Adrenal gland (tissue), 9 donors: ENCODE measurements at regions not wholly inside any gene's neighbourhood (a gene's known extent, or its start where the extent isn't known, plus 50 kb on each side); places are given as distances from the start of the nearest gene placed in this dataset.

Source experiments
- DNase-seq, 7 donors: peaks; one replicate each; pipeline ENCODE4 v3.0.0-alpha.2; 2019 to 2020
- H3K27ac ChIP-seq, 5 donors: fragments of 200-600 bp; sonication (generic) in 4 of 5; 1 replicate in 3 of 5; 2 replicates in 2 of 5; pipeline versions ENCODE4 v1.5.1 to v1.8.0; 2016 to 2020; ENCODE audit warnings: mild to moderate bottlenecking in 1 of 5
- H3K27me3 ChIP-seq: fragments of 200-600 bp; 2 replicates; pipeline ENCODE4 v1.8.0; 2021
- H3K36me3 ChIP-seq, 2 donors: fragments of 200-600 bp; replicated peaks in 1 of 2; 1 replicate in 1 of 2; 2 replicates in 1 of 2; pipeline versions ENCODE4 v1.5.1 to v1.8.0; 2018 to 2022
- H3K4me1 ChIP-seq, 2 donors: fragments of 200-600 bp; replicated peaks in 1 of 2; 1 replicate in 1 of 2; 2 replicates in 1 of 2; pipeline versions ENCODE4 v1.5.1 to v1.8.0; 2018 to 2021
- H3K4me3 ChIP-seq, 4 donors: fragments of 200-600 bp; sonication (generic) in 3 of 4; one replicate each; pipeline ENCODE4 v1.5.1; 2016 to 2018
- H3K9me3 ChIP-seq, 3 donors: fragments of 200-600 bp; sonication (generic) in 1 of 3; replicated peaks in 1 of 3; 1 replicate in 2 of 3; 2 replicates in 1 of 3; pipeline versions ENCODE4 v1.5.1 to v1.8.0; 2016 to 2021
- POLR2A ChIP-seq, 2 donors: fragments of 450-650 bp; IDR thresholded peaks; one replicate each; pipeline ENCODE4 v1.6.1; 2017; ENCODE audit warnings: antibody characterized with exemption in 2 of 2, mild to moderate bottlenecking in 2 of 2, moderate library complexity in 1 of 2
- WGBS, 4 donors: extraction: QIAGEN DNeasy Blood & Tissue Kit in 2 of 4; methylation state at CpG; one replicate each; pipeline versions ENCODE4 v1.1.5 to v1.1.7; 2013 to 2017; 5-methylcytosine and 5-hydroxymethylcytosine counted together
- intact Hi-C, 2 donors: fragments of 100-400 bp; cut with DNase I; formaldehyde crosslinking; loops; one replicate each; pipeline versions ENCODE4 v1.14.1 to v1.15.0; 2022 to 2023
- TF ChIP-seq, protein P1 (sequence below), 6 experiments: fragments of 450-650 bp in 4 of 6; fragments of 200-600 bp in 2 of 6; sonication (generic) in 1 of 6; IDR thresholded peaks; 1 replicate in 5 of 6; 2 replicates in 1 of 6; pipeline versions ENCODE4 v1.5.1 to v1.8.0; 2016 to 2021; ENCODE audit warnings: antibody characterized with exemption in 6 of 6, mild to moderate bottlenecking in 2 of 6, moderate library complexity in 1 of 6
- donor health status: healthy with polysubstance abuse.
- donor health status: Bipolar disorder and iron deficiency.
- donor health status: DM: yes; HTN: yes; CAD: no.
- donor health status: DM: no; HTN: no; CAD: no.
- donor health status: DM: no; HTN: no; CAD: no.

DNA sequence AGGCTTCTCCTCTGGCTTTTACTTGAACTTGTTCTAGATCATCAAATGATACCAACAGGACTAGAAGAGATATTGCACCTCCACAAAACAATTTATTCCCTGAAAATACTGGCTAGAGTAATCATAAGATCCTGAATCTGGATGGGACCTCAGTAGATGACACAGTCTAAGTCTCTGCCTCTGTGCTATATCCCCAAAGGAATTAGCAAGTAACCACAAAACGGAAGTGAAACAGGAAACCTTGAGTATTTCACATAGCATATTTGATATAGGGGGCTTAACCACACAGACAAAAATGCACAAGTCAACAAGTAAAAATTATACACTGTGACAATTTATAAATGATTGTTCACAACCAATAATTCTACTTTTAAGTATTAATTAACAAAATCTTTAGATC lies 456.9 kb upstream of the TNP1 start:
- intact Hi-C loops, result no loop called here
- no peaks in the 10 kb centered on the region for H3K4me1 ChIP-seq
- 54 to 75% (median 63%) methylated on average over 1 of the region's 1 CpG for WGBS, 4 donors
- H3K27ac ChIP-seq, result no peak overlapping the region
- H3K27me3 ChIP-seq, result no peaks in the 10 kb centered on the region
- H3K4me3 ChIP-seq, result no peak overlapping the region
- H3K9me3 ChIP-seq, result no peaks in the 10 kb centered on the region
- no peaks in the 10 kb centered on the region for H3K36me3 ChIP-seq
- no peak for DNase-seq
- TF ChIP-seq, protein P1, sequence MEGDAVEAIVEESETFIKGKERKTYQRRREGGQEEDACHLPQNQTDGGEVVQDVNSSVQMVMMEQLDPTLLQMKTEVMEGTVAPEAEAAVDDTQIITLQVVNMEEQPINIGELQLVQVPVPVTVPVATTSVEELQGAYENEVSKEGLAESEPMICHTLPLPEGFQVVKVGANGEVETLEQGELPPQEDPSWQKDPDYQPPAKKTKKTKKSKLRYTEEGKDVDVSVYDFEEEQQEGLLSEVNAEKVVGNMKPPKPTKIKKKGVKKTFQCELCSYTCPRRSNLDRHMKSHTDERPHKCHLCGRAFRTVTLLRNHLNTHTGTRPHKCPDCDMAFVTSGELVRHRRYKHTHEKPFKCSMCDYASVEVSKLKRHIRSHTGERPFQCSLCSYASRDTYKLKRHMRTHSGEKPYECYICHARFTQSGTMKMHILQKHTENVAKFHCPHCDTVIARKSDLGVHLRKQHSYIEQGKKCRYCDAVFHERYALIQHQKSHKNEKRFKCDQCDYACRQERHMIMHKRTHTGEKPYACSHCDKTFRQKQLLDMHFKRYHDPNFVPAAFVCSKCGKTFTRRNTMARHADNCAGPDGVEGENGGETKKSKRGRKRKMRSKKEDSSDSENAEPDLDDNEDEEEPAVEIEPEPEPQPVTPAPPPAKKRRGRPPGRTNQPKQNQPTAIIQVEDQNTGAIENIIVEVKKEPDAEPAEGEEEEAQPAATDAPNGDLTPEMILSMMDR (IDR thresholded peaks at IDR 0.05), result no peak
- TF ChIP-seq POLR2A (IDR thresholded peaks at IDR 0.05), result no peak

DNA sequence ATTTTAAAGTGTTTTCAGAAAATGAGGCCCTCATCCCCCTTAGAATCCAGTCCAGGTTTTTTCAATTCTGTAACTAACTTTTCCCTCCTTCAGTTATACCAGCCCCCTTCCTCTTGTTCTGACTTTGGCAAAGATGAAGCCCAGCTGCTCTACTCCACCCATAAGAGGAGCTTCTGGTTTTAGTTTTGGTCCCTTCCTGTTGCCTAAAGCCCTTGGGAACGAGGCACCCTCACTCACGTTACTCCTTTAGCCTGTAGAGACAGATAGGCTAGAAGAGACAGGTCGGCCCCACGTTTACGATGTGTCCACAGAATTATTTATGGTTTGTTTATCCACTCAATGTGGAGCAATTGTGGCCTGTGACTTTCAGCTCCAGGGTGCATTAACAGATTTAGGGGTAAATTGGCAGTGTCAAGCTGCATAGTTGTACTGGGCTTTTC lies 454.2 kb upstream of the TNP1 start:
- Histone ChIP-seq H3K4me1 (no peaks in the 10 kb centered on the region), H3K4me3 (no peak overlapping the region), H3K27me3 (no peaks in the 10 kb centered on the region), H3K9me3 (no peaks in the 10 kb centered on the region), H3K27ac (no peak overlapping the region), H3K36me3 (no peaks in the 10 kb centered on the region)
- DNase-seq, result no peak
- 67 to 75% (median 74%) methylated on average over 5 of the region's 5 CpGs for WGBS, 4 donors
- intact Hi-C loops, result no loop called here
- no peak for TF ChIP-seq POLR2A (IDR thresholded peaks at IDR 0.05)
- TF ChIP-seq, protein P1 (IDR thresholded peaks at IDR 0.05), result no peak

DNA sequence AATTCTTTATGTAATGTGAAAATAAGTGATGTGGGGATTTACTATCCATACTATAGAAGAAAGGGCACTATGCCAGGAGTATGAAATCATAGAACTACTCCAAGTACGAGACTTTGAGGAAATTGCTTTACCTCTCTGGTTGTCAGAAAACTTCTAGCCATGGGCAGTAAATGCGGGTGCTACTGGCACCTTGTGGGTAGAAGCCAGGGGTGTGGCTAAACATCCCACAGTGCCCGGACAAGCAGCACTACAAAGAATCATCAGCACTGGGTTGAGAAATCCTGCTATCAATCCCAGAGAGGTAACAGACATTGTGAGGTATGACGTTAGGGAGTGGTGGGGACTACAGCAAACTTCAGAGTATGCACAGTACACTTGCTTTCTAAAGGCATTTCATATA lies 453.5 kb upstream of the TNP1 start:
- H3K4me3 ChIP-seq, result no peak overlapping the region
- H3K4me1 ChIP-seq, result no peaks in the 10 kb centered on the region
- no peak overlapping the region for H3K27ac ChIP-seq
- no peaks in the 10 kb centered on the region for H3K36me3 ChIP-seq
- intact Hi-C loops, result no loop called here
- TF ChIP-seq, protein P1 (IDR thresholded peaks at IDR 0.05), result no peak
- no peak for TF ChIP-seq POLR2A (IDR thresholded peaks at IDR 0.05)
- 85 to 97% (median 94%) methylated on average over 4 of the region's 4 CpGs for WGBS, 4 donors
- DNase-seq, result no peak
- no peaks in the 10 kb centered on the region for H3K27me3 ChIP-seq
- H3K9me3 ChIP-seq, result no peaks in the 10 kb centered on the region

DNA sequence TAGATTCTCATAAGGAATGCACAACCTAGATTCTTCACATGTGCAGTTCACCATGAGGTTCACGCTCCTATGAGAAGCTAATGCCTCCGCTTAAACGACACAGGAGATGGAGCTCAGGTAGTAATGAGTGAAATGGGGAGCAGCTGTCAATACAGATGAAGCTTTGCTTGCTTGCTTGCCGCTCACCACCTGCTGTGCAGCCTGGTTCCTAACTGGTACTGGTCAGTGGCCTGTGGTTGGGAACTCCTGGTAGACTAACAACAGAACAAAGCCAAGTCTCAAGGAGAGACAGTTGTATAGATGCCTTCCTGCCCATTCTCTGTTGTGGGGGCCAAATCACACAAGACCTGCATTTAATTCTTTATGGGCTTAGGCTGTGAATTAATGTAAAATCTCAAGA lies 449.2 kb upstream of the TNP1 start:
- intact Hi-C loops, result no loop called here

More for the DNA sequence above, 449.2 kb upstream of the TNP1 start:
- no peaks in the 10 kb centered on the region for H3K9me3 ChIP-seq
- no peak for TF ChIP-seq POLR2A (IDR thresholded peaks at IDR 0.05)
- TF ChIP-seq, protein P1 (IDR thresholded peaks at IDR 0.05), result no peak
- no peak for DNase-seq
- 97 to 100% (median 97%) methylated on average over 4 of the region's 4 CpGs for WGBS, 4 donors
- H3K27ac ChIP-seq, result no peak overlapping the region
- H3K4me3 ChIP-seq, result no peak overlapping the region
- no peaks in the 10 kb centered on the region for H3K27me3 ChIP-seq
- no peaks in the 10 kb centered on the region for H3K36me3 ChIP-seq
- H3K4me1 ChIP-seq, result no peaks in the 10 kb centered on the region
